D721Med (cell line): ENCODE measurements at regions not wholly inside any gene's neighbourhood (a gene's known extent, or its start where the extent isn't known, plus 50 kb on each side); places are given as distances from the start of the nearest gene placed in this dataset.

Experiments
- DNase-seq: peaks from one replicate; pipeline ENCODE4 v3.0.0; 2011; ENCODE audit warnings: low spot score; ENCODE audit not compliant: insufficient read length
- FAIRE-seq: peaks from 2 replicates; lab custom pipeline; 2011; peaks lifted over from hg19 to GRCh38; lab: Jason Lieb, UNC
- CTCF ChIP-seq: IDR thresholded peaks from 2 replicates; pipeline ENCODE4 v1.5.1; 2012; ENCODE audit warnings: mild to moderate bottlenecking, control low read depth; ENCODE audit not compliant: insufficient read depth; ENCODE audit errors: missing control alignments

DNA sequence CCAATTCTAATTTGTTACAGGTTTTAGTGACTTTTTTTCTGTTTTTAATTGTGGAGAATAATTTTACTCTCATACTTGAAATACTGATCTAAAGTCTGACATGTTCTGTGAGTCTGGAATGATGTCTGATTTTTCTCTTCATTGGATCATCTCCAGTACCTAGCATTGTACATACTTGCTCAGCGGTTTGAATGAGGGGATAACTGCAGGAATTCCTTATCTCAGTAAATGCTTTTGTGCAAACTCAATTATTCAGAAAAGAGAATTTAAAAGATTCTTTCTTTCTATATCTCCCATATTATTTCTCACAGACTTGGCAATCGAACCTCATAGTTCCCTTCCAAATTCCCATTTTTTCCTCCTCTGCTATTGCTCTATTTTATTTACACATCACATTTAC lies 397.9 kb upstream of the SGCD start:
- no peak for FAIRE-seq
- TF ChIP-seq CTCF = no peak

GRCh38 chr5:155934964-155935363 lies 392.0 kb upstream of the SGCD start:
- FAIRE-seq = no peak

More for the DNA sequence above, 397.9 kb upstream of the SGCD start:
- no peak for DNase-seq

DNA sequence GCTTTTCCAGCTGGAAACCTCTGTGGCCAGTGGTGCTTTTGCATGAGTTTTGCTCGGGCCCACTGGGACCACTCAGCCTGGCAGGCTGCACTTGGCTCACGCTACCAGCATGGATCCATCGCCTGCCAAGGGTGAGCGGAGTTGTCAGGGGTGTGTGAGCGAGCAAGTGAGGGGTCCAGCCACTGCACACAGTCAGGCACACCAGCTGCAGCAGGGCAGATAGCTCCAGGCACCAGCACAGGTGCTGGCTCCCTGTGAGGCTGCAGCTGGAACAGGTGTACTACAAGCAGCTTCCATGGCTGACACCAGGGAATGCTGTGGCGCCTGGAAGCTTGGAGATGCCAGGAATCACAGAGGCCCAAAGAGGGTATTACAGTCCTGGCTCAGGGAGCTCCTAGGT lies 391.2 kb upstream of the SGCD start:
- TF ChIP-seq CTCF = no peak
- DNase-seq = no peak
- FAIRE-seq = no peak

More at GRCh38 chr5:155934964-155935363, 392.0 kb upstream of the SGCD start:
- no peak for DNase-seq
- no peak for TF ChIP-seq CTCF

DNA sequence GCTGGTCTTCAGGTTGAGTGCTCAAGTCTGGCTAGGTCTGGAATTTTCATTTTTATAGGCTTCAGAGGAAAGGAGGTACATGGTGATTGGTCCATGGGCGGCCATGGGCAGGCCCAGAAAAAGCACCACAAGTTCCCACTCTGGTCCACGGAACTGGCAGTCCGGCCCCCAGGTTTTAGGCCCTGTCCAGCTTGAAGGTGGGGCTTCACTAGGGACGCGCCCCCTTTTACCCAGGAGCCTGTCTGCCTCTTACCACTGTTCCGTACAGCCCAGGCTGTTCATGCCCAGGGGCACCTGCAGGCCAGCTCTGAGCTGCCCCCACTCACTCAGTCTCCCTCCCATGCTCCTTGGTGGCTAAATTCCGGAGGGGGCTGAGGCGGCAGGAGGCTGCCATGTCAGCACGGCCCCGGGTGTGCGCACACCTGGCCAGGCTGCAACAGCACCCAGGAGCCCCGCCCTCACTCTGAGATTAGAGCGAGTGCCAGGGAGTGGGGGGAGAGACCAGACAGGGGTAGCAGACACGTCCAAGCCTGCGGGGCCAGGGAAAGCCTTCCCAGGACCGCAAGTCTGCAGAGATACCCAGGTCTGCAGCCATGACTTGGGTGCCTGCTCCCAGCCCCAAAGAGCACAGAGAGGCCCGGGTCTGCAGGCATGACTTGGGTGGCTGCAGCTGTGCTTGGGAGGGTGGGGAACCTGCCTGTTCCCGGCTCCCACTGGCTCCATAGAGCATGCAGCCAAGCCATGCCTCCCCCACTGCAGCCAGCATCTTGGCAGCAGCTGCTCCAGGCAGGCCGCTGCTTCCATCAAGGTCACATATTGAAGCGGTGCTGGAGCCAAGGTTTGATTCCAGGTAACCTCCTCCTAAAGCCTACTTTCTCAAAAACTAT lies 390.2 kb upstream of the SGCD start:
- FAIRE-seq (no peak), DNase-seq (no peak)
- no peak for TF ChIP-seq CTCF

GRCh38 chr5:155938051-155938450 lies 388.9 kb upstream of the SGCD start:
- no peak for FAIRE-seq
- no peak for TF ChIP-seq CTCF
- DNase-seq = no peak

DNA sequence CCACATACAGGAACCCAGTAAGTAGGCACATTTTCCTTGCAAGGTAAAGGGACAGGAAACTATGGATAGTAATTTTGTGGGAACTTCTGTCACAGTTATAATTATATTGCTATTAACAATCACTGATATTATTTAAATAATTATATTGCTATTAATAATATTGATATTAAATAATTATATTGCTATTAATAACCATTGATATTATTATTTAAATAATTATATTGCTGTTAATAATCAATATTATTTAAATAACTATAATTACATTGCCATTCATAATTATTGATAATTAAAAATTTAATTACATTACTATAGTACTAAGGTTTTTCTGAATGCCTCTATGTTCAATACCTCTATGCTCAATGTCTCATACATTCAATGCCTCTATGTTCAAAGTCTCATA lies 385.6 kb upstream of the SGCD start:
- FAIRE-seq (no peak), DNase-seq (no peak)
- TF ChIP-seq CTCF = no peak
